WTC11 (cell line): ENCODE measurements at regions not wholly inside any gene's neighbourhood (a gene's known extent, or its start where the extent isn't known, plus 50 kb on each side); places are given as distances from the start of the nearest gene placed in this dataset.

ENCODE experiments used
- ATAC-seq: fragments of 200-7000 bp; cut with Tn5 transposase; 2 replicates; pipeline ENCODE4 v1.10.0; 2021; ENCODE audit warnings: mild to moderate bottlenecking, moderate library complexity
- CTCF ChIA-PET: fragments of 300-600 bp; sonication (Branson Sonifier 250); formaldehyde crosslinking; loops from one replicate; lab custom pipeline; 2021; ENCODE audit warnings: antibody characterized with exemption; lab: Charles Lee
- POLR2A ChIA-PET: fragments of 350-600 bp; sonication (Branson Sonifier 250); formaldehyde crosslinking; loops from one replicate; lab custom pipeline; 2021; ENCODE audit warnings: antibody characterized with exemption; lab: Charles Lee
- DNase-seq: peaks from one replicate; pipeline ENCODE4 v3.0.0; 2021; ENCODE audit warnings: low spot score
- H3K27ac Mint-ChIP-seq: 2 replicates; pipeline ENCODE4 v1.8.0; 2021; ENCODE audit warnings: mixed read lengths
- H3K27me3 Mint-ChIP-seq: 2 replicates; pipeline ENCODE4 v1.8.0; 2021; ENCODE audit warnings: low read depth, mild to moderate bottlenecking, moderate library complexity, mixed read lengths
- H3K36me3 Mint-ChIP-seq: 2 replicates; pipeline ENCODE4 v1.8.0; 2021; ENCODE audit warnings: mixed read lengths
- H3K4me1 Mint-ChIP-seq: 2 replicates; pipeline ENCODE4 v1.8.0; 2022; ENCODE audit warnings: mixed read lengths
- H3K4me3 Mint-ChIP-seq: 2 replicates; pipeline ENCODE4 v1.8.0; 2021; ENCODE audit warnings: mild to moderate bottlenecking, moderate library complexity, mixed read lengths
- H3K9me3 Mint-ChIP-seq: 2 replicates; pipeline ENCODE4 v1.8.0; 2021; ENCODE audit warnings: mixed read lengths
- ATF1 ChIP-seq: sonication (generic); formaldehyde crosslinking; IDR thresholded peaks from 2 replicates; pipeline ENCODE4 v1.8.1; 2023; ENCODE audit warnings: mild to moderate bottlenecking, moderate library complexity, missing genetic modification reagents
- FOXJ3 ChIP-seq: sonication (generic); formaldehyde crosslinking; IDR thresholded peaks from 2 replicates; pipeline ENCODE4 v1.9.0; 2021; ENCODE audit warnings: missing genetic modification reagents, mild to moderate bottlenecking, borderline replicate concordance
- FOXK1 ChIP-seq: sonication (generic); formaldehyde crosslinking; IDR thresholded peaks from 2 replicates; pipeline ENCODE4 v1.8.0; 2022; ENCODE audit warnings: mild to moderate bottlenecking, moderate library complexity, missing genetic modification reagents
- FOXP1 ChIP-seq: sonication (generic); formaldehyde crosslinking; IDR thresholded peaks from 2 replicates; pipeline ENCODE4 v1.8.0; 2022; ENCODE audit warnings: missing genetic modification reagents, mild to moderate bottlenecking, moderate library complexity, borderline replicate concordance
- GRHL2 ChIP-seq: fragments of 250-450 bp; sonication (Bioruptor Pico); IDR thresholded peaks from 2 replicates; pipeline ENCODE4 v1.8.0; 2022; ENCODE audit warnings: mild to moderate bottlenecking, moderate library complexity; ENCODE audit not compliant: insufficient replicate concordance, severe bottlenecking
- HMGA2 ChIP-seq: fragments of 250-450 bp; sonication (Bioruptor Pico); IDR thresholded peaks from 2 replicates; pipeline ENCODE4 v1.4.0; 2021; ENCODE audit warnings: mild to moderate bottlenecking, moderate library complexity
- NR1H2 ChIP-seq: sonication (generic); formaldehyde crosslinking; IDR thresholded peaks from 2 replicates; pipeline ENCODE4 v1.9.0; 2021; ENCODE audit warnings: mild to moderate bottlenecking, moderate library complexity, missing genetic modification reagents
- NR2C2 ChIP-seq: sonication (generic); formaldehyde crosslinking; IDR thresholded peaks from 2 replicates; pipeline ENCODE4 v1.8.0; 2022; ENCODE audit warnings: mild to moderate bottlenecking, missing genetic modification reagents
- OVOL2 ChIP-seq: fragments of 250-450 bp; sonication (Bioruptor Pico); IDR thresholded peaks from 2 replicates; pipeline ENCODE4 v1.9.0; 2021; ENCODE audit warnings: mild to moderate bottlenecking, borderline replicate concordance
- PRRX2 ChIP-seq: fragments of 250-450 bp; sonication (Bioruptor Pico); IDR thresholded peaks from 2 replicates; pipeline ENCODE4 v1.8.0; 2021; ENCODE audit warnings: mild to moderate bottlenecking
- RELA ChIP-seq: sonication (generic); formaldehyde crosslinking; IDR thresholded peaks from 2 replicates; pipeline ENCODE4 v1.8.1; 2022; ENCODE audit warnings: missing genetic modification reagents, mild to moderate bottlenecking, borderline replicate concordance
- ZNF219 ChIP-seq: sonication (generic); formaldehyde crosslinking; IDR thresholded peaks from 2 replicates; pipeline ENCODE4 v1.8.0; 2023; ENCODE audit warnings: missing genetic modification reagents, mild to moderate bottlenecking, borderline replicate concordance
- ZNF416 ChIP-seq: fragments of 250-450 bp; sonication (Bioruptor Pico); IDR thresholded peaks from 2 replicates; pipeline ENCODE4 v1.9.0; 2021; ENCODE audit warnings: mild to moderate bottlenecking, inconsistent platforms
- ZNF423 ChIP-seq: fragments of 250-450 bp; sonication (Bioruptor Pico); IDR thresholded peaks from 2 replicates; pipeline ENCODE4 v2.1.2; 2022; ENCODE audit warnings: mild to moderate bottlenecking, moderate library complexity
- TF ChIP-seq, protein P1 (sequence below): fragments of 250-450 bp; sonication (Bioruptor Pico); IDR thresholded peaks from 2 replicates; pipeline ENCODE4 v1.9.0; 2021; ENCODE audit warnings: mild to moderate bottlenecking
- TF ChIP-seq, protein P2 (sequence below): fragments of 200-600 bp; IDR thresholded peaks from 2 replicates; pipeline ENCODE4 v1.8.0; 2022; ENCODE audit warnings: antibody characterized with exemption
- TF ChIP-seq, protein P3 (sequence below): sonication (generic); formaldehyde crosslinking; IDR thresholded peaks from 2 replicates; pipeline ENCODE4 v1.8.1; 2023; ENCODE audit warnings: mild to moderate bottlenecking, missing genetic modification reagents
- TF ChIP-seq, protein P4 (sequence below): sonication (generic); formaldehyde crosslinking; IDR thresholded peaks from 2 replicates; pipeline ENCODE4 v1.8.1; 2022; ENCODE audit warnings: mild to moderate bottlenecking, missing genetic modification reagents, moderate library complexity, borderline replicate concordance
- TF ChIP-seq, protein P5 (sequence below): fragments of 250-450 bp; sonication (Bioruptor Pico); conservative IDR thresholded peaks from 2 replicates; pipeline ENCODE4 v1.9.0; 2021; ENCODE audit warnings: mild to moderate bottlenecking

DNA sequence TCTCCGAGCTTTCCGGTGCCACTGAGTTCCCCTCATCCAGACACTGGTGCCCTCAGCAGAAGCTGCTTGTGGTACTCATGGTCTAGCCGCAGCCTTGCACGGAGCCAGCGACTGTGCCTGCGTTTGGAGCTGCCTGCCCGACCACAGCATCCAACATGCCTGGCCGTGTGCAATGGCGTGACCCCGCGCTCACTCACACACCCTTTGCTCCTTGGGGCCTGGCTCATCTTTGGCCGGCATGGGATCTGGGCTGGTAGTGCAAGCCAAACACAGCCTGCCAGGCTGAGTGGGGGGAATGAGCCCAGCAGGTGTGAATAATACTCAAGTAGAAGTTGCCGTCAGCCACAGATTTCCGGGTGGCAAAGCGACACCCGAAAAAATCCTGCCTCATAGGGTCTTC, 1178.7 kb upstream of the GBE1 start:
- no peak for ATAC-seq
- H3K36me3 Mint-ChIP-seq: peaks cover 47% of the 10 kb centered on the region
- TF ChIP-seq, protein P1, sequence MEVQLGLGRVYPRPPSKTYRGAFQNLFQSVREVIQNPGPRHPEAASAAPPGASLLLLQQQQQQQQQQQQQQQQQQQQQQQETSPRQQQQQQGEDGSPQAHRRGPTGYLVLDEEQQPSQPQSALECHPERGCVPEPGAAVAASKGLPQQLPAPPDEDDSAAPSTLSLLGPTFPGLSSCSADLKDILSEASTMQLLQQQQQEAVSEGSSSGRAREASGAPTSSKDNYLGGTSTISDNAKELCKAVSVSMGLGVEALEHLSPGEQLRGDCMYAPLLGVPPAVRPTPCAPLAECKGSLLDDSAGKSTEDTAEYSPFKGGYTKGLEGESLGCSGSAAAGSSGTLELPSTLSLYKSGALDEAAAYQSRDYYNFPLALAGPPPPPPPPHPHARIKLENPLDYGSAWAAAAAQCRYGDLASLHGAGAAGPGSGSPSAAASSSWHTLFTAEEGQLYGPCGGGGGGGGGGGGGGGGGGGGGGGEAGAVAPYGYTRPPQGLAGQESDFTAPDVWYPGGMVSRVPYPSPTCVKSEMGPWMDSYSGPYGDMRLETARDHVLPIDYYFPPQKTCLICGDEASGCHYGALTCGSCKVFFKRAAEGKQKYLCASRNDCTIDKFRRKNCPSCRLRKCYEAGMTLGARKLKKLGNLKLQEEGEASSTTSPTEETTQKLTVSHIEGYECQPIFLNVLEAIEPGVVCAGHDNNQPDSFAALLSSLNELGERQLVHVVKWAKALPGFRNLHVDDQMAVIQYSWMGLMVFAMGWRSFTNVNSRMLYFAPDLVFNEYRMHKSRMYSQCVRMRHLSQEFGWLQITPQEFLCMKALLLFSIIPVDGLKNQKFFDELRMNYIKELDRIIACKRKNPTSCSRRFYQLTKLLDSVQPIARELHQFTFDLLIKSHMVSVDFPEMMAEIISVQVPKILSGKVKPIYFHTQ (CRISPR knock-in tag): no peak
- TF ChIP-seq FOXK1 (CRISPR knock-in tag) (no peak), NR2C2 (CRISPR knock-in tag) (no peak), OVOL2 (CRISPR knock-in tag) (no peak), RELA (CRISPR knock-in tag) (no peak), PRRX2 (no peak), FOXP1 (no peak), ZNF416 (CRISPR knock-in tag) (no peak), ZNF423 (no peak), HMGA2 (CRISPR knock-in tag) (no peak), ATF1 (no peak)
- TF ChIP-seq, protein P2, sequence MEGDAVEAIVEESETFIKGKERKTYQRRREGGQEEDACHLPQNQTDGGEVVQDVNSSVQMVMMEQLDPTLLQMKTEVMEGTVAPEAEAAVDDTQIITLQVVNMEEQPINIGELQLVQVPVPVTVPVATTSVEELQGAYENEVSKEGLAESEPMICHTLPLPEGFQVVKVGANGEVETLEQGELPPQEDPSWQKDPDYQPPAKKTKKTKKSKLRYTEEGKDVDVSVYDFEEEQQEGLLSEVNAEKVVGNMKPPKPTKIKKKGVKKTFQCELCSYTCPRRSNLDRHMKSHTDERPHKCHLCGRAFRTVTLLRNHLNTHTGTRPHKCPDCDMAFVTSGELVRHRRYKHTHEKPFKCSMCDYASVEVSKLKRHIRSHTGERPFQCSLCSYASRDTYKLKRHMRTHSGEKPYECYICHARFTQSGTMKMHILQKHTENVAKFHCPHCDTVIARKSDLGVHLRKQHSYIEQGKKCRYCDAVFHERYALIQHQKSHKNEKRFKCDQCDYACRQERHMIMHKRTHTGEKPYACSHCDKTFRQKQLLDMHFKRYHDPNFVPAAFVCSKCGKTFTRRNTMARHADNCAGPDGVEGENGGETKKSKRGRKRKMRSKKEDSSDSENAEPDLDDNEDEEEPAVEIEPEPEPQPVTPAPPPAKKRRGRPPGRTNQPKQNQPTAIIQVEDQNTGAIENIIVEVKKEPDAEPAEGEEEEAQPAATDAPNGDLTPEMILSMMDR: no peak
- TF ChIP-seq, protein P3, sequence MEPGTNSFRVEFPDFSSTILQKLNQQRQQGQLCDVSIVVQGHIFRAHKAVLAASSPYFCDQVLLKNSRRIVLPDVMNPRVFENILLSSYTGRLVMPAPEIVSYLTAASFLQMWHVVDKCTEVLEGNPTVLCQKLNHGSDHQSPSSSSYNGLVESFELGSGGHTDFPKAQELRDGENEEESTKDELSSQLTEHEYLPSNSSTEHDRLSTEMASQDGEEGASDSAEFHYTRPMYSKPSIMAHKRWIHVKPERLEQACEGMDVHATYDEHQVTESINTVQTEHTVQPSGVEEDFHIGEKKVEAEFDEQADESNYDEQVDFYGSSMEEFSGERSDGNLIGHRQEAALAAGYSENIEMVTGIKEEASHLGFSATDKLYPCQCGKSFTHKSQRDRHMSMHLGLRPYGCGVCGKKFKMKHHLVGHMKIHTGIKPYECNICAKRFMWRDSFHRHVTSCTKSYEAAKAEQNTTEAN: no peak
- TF ChIP-seq, protein P4, sequence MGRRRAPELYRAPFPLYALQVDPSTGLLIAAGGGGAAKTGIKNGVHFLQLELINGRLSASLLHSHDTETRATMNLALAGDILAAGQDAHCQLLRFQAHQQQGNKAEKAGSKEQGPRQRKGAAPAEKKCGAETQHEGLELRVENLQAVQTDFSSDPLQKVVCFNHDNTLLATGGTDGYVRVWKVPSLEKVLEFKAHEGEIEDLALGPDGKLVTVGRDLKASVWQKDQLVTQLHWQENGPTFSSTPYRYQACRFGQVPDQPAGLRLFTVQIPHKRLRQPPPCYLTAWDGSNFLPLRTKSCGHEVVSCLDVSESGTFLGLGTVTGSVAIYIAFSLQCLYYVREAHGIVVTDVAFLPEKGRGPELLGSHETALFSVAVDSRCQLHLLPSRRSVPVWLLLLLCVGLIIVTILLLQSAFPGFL (CRISPR knock-in tag): no peak
- TF ChIP-seq, all 79 proteins: peak for 0
- Mint-ChIP-seq H3K9me3 (peaks cover 49% of the 10 kb centered on the region), H3K4me1 (no peaks in the 10 kb centered on the region), H3K27ac (no peak overlapping the region), H3K27me3 (no peaks in the 10 kb centered on the region), H3K4me3 (no peak overlapping the region)
- POLR2A ChIA-PET: no interaction called here
- CTCF ChIA-PET: no interaction called here
- DNase-seq: no peak

DNA sequence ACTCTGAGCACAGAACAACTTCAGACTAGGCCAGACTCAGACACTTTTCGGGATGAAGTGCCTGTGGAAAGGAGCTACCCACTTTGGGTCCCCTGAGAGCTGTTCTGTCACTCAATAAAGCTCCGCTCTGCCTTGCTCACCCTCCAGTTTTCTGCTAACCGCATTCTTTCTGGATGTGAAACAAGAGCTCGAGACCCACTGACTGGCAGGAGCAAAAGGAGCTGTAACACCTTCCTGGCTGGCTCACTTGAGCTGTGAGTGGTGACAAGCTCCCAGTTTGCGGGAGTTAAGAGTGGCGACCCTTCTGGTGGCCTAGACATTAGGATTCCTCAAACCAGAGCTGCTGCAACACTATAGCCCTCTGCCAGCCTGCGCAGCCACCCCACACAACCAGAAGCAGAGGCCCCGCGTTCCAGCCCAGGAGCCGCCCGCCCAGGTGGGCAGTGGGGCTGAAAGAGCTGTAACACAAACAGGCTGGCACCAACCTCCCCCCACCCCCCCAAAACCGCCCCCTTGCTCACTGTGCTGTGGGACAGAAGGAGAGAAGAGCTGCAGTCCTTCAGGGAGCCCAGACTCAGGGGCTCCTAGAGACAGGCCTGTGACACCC, 1178.1 kb upstream of the GBE1 start:
- CTCF ChIA-PET: no interaction called here
- no peak for DNase-seq
- Mint-ChIP-seq H3K27me3 (no peaks in the 10 kb centered on the region), H3K36me3 (peaks cover 42% of the 10 kb centered on the region), H3K9me3 (peaks cover 46% of the 10 kb centered on the region), H3K4me3 (no peak overlapping the region), H3K4me1 (no peaks in the 10 kb centered on the region), H3K27ac (no peak overlapping the region)
- POLR2A ChIA-PET: no interaction called here
- no peak for ATAC-seq
- TF ChIP-seq FOXK1 (CRISPR knock-in tag) (no peak), PRRX2 (no peak), NR1H2 (no peak), ZNF423 (no peak), ZNF219 (CRISPR knock-in tag) (no peak), GRHL2 (CRISPR knock-in tag) (no peak), FOXJ3 (CRISPR knock-in tag) (no peak)
- TF ChIP-seq, protein P5, sequence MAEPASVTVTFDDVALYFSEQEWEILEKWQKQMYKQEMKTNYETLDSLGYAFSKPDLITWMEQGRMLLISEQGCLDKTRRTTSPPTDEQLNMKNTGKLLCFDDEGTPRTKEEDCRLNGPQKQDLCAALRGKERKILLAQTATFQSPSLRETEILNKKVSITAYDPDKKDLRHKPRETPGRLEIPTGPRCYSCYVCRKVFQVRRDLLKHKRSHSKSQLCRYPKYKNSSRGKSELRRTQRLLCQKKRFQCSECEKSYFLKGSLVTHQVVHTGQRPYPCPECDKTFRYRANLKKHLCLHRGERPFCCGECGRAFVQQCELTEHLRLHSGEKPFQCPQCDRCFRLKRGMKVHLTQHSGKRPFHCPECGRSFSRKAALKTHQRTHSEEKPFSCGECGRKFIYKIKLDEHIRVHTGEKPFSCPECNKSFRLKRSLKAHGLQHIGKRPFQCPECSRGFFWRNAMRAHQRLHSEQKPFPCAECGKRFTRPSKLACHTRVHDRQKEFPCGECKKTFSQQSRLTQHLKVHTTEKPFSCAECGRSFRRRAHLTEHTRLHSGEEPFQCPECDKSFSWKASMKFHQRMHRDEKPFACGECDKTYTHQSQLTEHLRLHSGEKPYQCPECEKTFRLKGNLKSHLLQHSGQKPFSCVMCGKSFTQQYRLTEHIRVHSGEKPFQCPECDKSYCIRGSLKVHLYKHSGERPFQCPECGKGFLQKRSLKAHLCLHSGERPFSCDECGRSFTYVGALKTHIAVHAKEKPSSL: no peak
- TF ChIP-seq, protein P1 (CRISPR knock-in tag): no peak
